GM12878 (cell line): ENCODE measurements at regions not wholly inside any gene's neighbourhood (a gene's known extent, or its start where the extent isn't known, plus 50 kb on each side); places are given as distances from the start of the nearest gene placed in this dataset.

Experiments used
- CTCF ChIP-seq, 3 experiments: IDR thresholded peaks in 2 of 3; conservative IDR thresholded peaks in 1 of 3; 2 replicates each; pipeline ENCODE4 v1.5.1; 2011; ENCODE audit warnings: low read depth in 3 of 3, low read length in 3 of 3, mild to moderate bottlenecking in 3 of 3, control low read depth in 2 of 3, moderate library complexity in 2 of 3, inconsistent platforms in 1 of 3, mixed read lengths in 1 of 3; ENCODE audit not compliant: control insufficient read depth in 2 of 3, insufficient read depth in 1 of 3; ENCODE audit errors: extremely low read depth in 1 of 3
- GATAD2B ChIP-seq: fragments of 450-650 bp; conservative IDR thresholded peaks from 2 replicates; pipeline ENCODE4 v1.6.1; 2017; ENCODE audit warnings: low read depth, mild to moderate bottlenecking, moderate library complexity
- POLR2A ChIP-seq: IDR thresholded peaks from 2 replicates; pipeline ENCODE4 v1.6.1; 2011; ENCODE audit warnings: low read depth, mild to moderate bottlenecking, low read length
- SREBF1 ChIP-seq: IDR thresholded peaks from 2 replicates; pipeline ENCODE4 v1.6.1; 2012; ENCODE audit warnings: mild to moderate bottlenecking, low read length

- no peak for TF ChIP-seq SREBF1
- no peak for TF ChIP-seq CTCF (IDR thresholded peaks at IDR 0.05 in 2 of 3, conservative IDR thresholded peaks at IDR 0.05 in 1 of 3; ENCODE audit: control insufficient read depth in 2 of 3, extremely low read depth in 1 of 3, insufficient read depth in 1 of 3, low read depth in 3 of 3, low read length in 3 of 3)
- TF ChIP-seq GATAD2B = no peak
- no peak for TF ChIP-seq POLR2A
These were observed 220.1 kb downstream of the BCAS1 start for GRCh38 chr20:53850319-53850718.
